Upper lobe of left lung (tissue), 6 donors: ENCODE measurements at regions not wholly inside any gene's neighbourhood (a gene's known extent, or its start where the extent isn't known, plus 50 kb on each side); places are given as distances from the start of the nearest gene placed in this dataset.

Experiments used
- ATAC-seq, 2 donors: fragments of 200-7000 bp; cut with Tn5 transposase; one replicate each; pipeline ENCODE4 v1.9.1; 2022; ENCODE audit warnings: mild to moderate bottlenecking in 2 of 2, moderate library complexity in 2 of 2; ENCODE audit not compliant: low FRiP score in 2 of 2
- DNase-seq, 2 donors: peaks; one replicate each; pipeline ENCODE4 v3.0.0-alpha.2; 2019 to 2020
- H3K27ac ChIP-seq, 4 donors: fragments of 200-600 bp; sonication (generic); one replicate each; pipeline ENCODE4 v1.5.1; 2016 to 2019
- H3K27me3 ChIP-seq, 4 donors: fragments of 200-600 bp; sonication (generic); one replicate each; pipeline ENCODE4 v1.5.1; 2017 to 2019
- H3K36me3 ChIP-seq, 4 donors: fragments of 200-600 bp; sonication (generic); one replicate each; pipeline ENCODE4 v1.5.1; 2016 to 2019
- H3K4me1 ChIP-seq, 4 donors: fragments of 200-600 bp; sonication (generic); one replicate each; pipeline ENCODE4 v1.5.1; 2018 to 2019
- H3K4me3 ChIP-seq, 4 donors: fragments of 200-600 bp; sonication (generic); one replicate each; pipeline ENCODE4 v1.5.1; 2017 to 2019; ENCODE audit warnings: mild to moderate bottlenecking in 2 of 4, moderate library complexity in 1 of 4
- H3K9me3 ChIP-seq, 4 donors: fragments of 200-600 bp; sonication (generic); one replicate each; pipeline ENCODE4 v1.5.1; 2018 to 2019
- CTCF ChIP-seq, 6 experiments: fragments of 450-650 bp in 4 of 6; fragments of 200-600 bp in 2 of 6; sonication (generic) in 2 of 6; IDR thresholded peaks; one replicate each; pipeline ENCODE4 v1.5.1; 2016 to 2019; ENCODE audit warnings: antibody characterized with exemption in 6 of 6
- EP300 ChIP-seq, 4 donors: sonication (generic); formaldehyde crosslinking; IDR thresholded peaks; one replicate each; pipeline ENCODE4 v1.5.1; 2017; ENCODE audit warnings: antibody characterized with exemption in 4 of 4, control low read depth in 2 of 4
- POLR2A ChIP-seq, 4 donors: fragments of 450-650 bp; IDR thresholded peaks; one replicate each; pipeline ENCODE4 v1.5.1; 2016 to 2017; ENCODE audit warnings: antibody characterized with exemption in 4 of 4, mild to moderate bottlenecking in 2 of 4
- POLR2AphosphoS5 ChIP-seq, 2 donors: sonication (generic); formaldehyde crosslinking; IDR thresholded peaks; one replicate each; pipeline ENCODE4 v1.5.1; 2017; ENCODE audit warnings: antibody characterized with exemption in 2 of 2
- WGBS, 2 donors: methylation state at CpG; one replicate each; pipeline ENCODE4 v1.1.5; 2017 to 2018; 5-methylcytosine and 5-hydroxymethylcytosine counted together
- donor health status: DM: no; HTN: no; CAD: no; lungs with moderate emphysema.
- donor health status: DM: no; HTN: yes; CAD: no; lungs with severe emphysema.

GRCh38 chr5:159398936-159399335, 68.6 kb upstream of the IL12B start:
- Histone ChIP-seq H3K9me3 (no peaks in the 10 kb centered on the region), H3K27ac (no peak overlapping the region), H3K27me3 (no peaks in the 10 kb centered on the region), H3K36me3 (no peaks in the 10 kb centered on the region), H3K4me3 (no peak overlapping the region), H3K4me1 (peaks cover 0 to 4% (median 0%) of the 10 kb centered on the region in 4 donors)
- WGBS, 2 donors, result 66 to 73% methylated on average over 3 of the region's 3 CpGs
- TF ChIP-seq POLR2A (IDR thresholded peaks at IDR 0.05), result no peak
- no peak for TF ChIP-seq POLR2AphosphoS5 (IDR thresholded peaks at IDR 0.05)
- TF ChIP-seq EP300 (IDR thresholded peaks at IDR 0.05), result no peak
- TF ChIP-seq CTCF (IDR thresholded peaks at IDR 0.05), result no peak
- DNase-seq, result no peak
- no peak for ATAC-seq

GRCh38 chr5:159400476-159400875, 70.2 kb upstream of the IL12B start:
- no peak for ATAC-seq
- WGBS, 2 donors, result 77 to 83% methylated on average over 3 of the region's 3 CpGs

GRCh38 chr5:159402311-159402710, 72.0 kb upstream of the IL12B start:
- Histone ChIP-seq H3K4me3 (no peak overlapping the region), H3K4me1 (peaks cover 0 to 4% (median 0%) of the 10 kb centered on the region in 4 donors), H3K36me3 (no peaks in the 10 kb centered on the region), H3K9me3 (no peaks in the 10 kb centered on the region), H3K27me3 (no peaks in the 10 kb centered on the region), H3K27ac (no peak overlapping the region)
- TF ChIP-seq POLR2AphosphoS5 (IDR thresholded peaks at IDR 0.05) (no peak), CTCF (IDR thresholded peaks at IDR 0.05) (no peak), EP300 (IDR thresholded peaks at IDR 0.05) (no peak), POLR2A (IDR thresholded peaks at IDR 0.05) (no peak)
- WGBS, 2 donors, result 40 to 80% methylated on average over 1 of the region's 1 CpG
- DNase-seq (peak in 1 of 2 donors; percentile 47), ATAC-seq (no peak)

More at GRCh38 chr5:159400476-159400875, 70.2 kb upstream of the IL12B start:
- Histone ChIP-seq H3K4me3 (no peak overlapping the region), H3K4me1 (peaks cover 0 to 4% (median 0%) of the 10 kb centered on the region in 4 donors), H3K27me3 (no peaks in the 10 kb centered on the region), H3K27ac (no peak overlapping the region), H3K36me3 (no peaks in the 10 kb centered on the region), H3K9me3 (no peaks in the 10 kb centered on the region)
- TF ChIP-seq POLR2A (IDR thresholded peaks at IDR 0.05) (no peak), EP300 (IDR thresholded peaks at IDR 0.05) (no peak), CTCF (IDR thresholded peaks at IDR 0.05) (no peak)
- DNase-seq, result no peak

- 88 to 90% methylated on average over 5 of the region's 5 CpGs for WGBS, 2 donors
- Histone ChIP-seq H3K4me3 (no peak overlapping the region), H3K9me3 (no peaks in the 10 kb centered on the region), H3K36me3 (no peaks in the 10 kb centered on the region), H3K4me1 (peaks cover 0 to 4% (median 0%) of the 10 kb centered on the region in 4 donors), H3K27me3 (no peaks in the 10 kb centered on the region), H3K27ac (no peak overlapping the region)
- no peak for ATAC-seq
- TF ChIP-seq POLR2AphosphoS5 (IDR thresholded peaks at IDR 0.05) (no peak), POLR2A (IDR thresholded peaks at IDR 0.05) (no peak), CTCF (IDR thresholded peaks at IDR 0.05) (no peak), EP300 (IDR thresholded peaks at IDR 0.05) (no peak)
- no peak for DNase-seq
These were observed 72.6 kb upstream of the IL12B start for GRCh38 chr5:159402856-159403255.

- no peak overlapping the region for H3K27ac ChIP-seq
- H3K4me1 ChIP-seq, result peaks cover 0 to 4% (median 0%) of the 10 kb centered on the region in 4 donors
- no peaks in the 10 kb centered on the region for H3K36me3 ChIP-seq
- H3K9me3 ChIP-seq, result no peaks in the 10 kb centered on the region
- DNase-seq (no peak), ATAC-seq (no peak)
- H3K27me3 ChIP-seq, result no peaks in the 10 kb centered on the region
- no peak overlapping the region for H3K4me3 ChIP-seq
- TF ChIP-seq CTCF (IDR thresholded peaks at IDR 0.05), result no peak
- 70 to 71% methylated on average over 6 of the region's 6 CpGs for WGBS, 2 donors
These were observed 73.8 kb upstream of the IL12B start for GRCh38 chr5:159403906-159404681.
